Endothelial cell of umbilical vein (primary cell): ENCODE measurements at regions not wholly inside any gene's neighbourhood (a gene's known extent, or its start where the extent isn't known, plus 50 kb on each side); places are given as distances from the start of the nearest gene placed in this dataset.

Source experiments
- BruUV-seq: library from RNA; stranded (reverse); fragments of 400-500 nt; replicated peaks from 2 replicates; lab custom pipeline; 2021; lab: Mats Ljungman, UMichigan
- CTCF ChIA-PET: fragments of 300-600, 350-600 bp; sonication (Branson Sonifier 250); formaldehyde crosslinking; loops from one replicate; lab custom pipeline; 2021; ENCODE audit warnings: antibody characterized with exemption, inconsistent platforms; lab: Charles Lee
- POLR2A ChIA-PET: fragments of 300-600, 350-600 bp; sonication (Branson Sonifier 250); formaldehyde crosslinking; loops from one replicate; lab custom pipeline; 2021; ENCODE audit warnings: antibody characterized with exemption, inconsistent platforms; lab: Charles Lee
- DNase-seq: peaks from one replicate; pipeline ENCODE4 v3.0.0-alpha.2; 2011; ENCODE audit warnings: low read depth, low spot score
- FAIRE-seq: peaks from 2 replicates; lab custom pipeline; 2011; peaks lifted over from hg19 to GRCh38; lab: Jason Lieb, UNC
- H2AFZ ChIP-seq: 2 replicates; pipeline ENCODE4 v1.6.0; 2012; ENCODE audit warnings: low read depth, low read length, control low read depth, inconsistent platforms
- H3K27ac ChIP-seq: 2 replicates; pipeline ENCODE4 v1.5.1; 2011; ENCODE audit warnings: low read depth, mild to moderate bottlenecking, control low read depth, low read length, moderate library complexity; ENCODE audit not compliant: insufficient read depth
- H3K27me3 ChIP-seq, 2 experiments: 2 replicates each; pipeline versions ENCODE4 v1.6.0 to v1.6.1; 2011; ENCODE audit warnings: low read length in 2 of 2, mixed read lengths in 1 of 2; ENCODE audit not compliant: control insufficient read depth in 2 of 2, insufficient read depth in 2 of 2
- H3K36me3 ChIP-seq, 2 experiments: 2 replicates in 1 of 2; 3 replicates in 1 of 2; pipeline ENCODE4 v1.5.1; 2011; ENCODE audit warnings: low read length in 2 of 2, mild to moderate bottlenecking in 1 of 2, moderate library complexity in 1 of 2; ENCODE audit not compliant: control insufficient read depth in 2 of 2, insufficient read depth in 2 of 2; ENCODE audit errors: extremely low read depth in 1 of 2
- H3K4me1 ChIP-seq: 3 replicates; pipeline ENCODE4 v1.5.1; 2011; ENCODE audit warnings: mild to moderate bottlenecking, low read length; ENCODE audit not compliant: control insufficient read depth, insufficient read depth; ENCODE audit errors: extremely low read depth
- H3K4me2 ChIP-seq: 2 replicates; pipeline ENCODE4 v1.6.1; 2011; ENCODE audit warnings: low read length, control low read depth, mixed read lengths; ENCODE audit not compliant: insufficient read depth
- H3K4me3 ChIP-seq, 3 experiments: fragments of 200-600 bp in 1 of 3; sonication (generic), shearing (Covaris generic) in 1 of 3; replicated peaks in 1 of 3; 2 replicates each; pipeline ENCODE4 v1.5.1; 2011 to 2016; ENCODE audit warnings: control low read depth in 3 of 3, low read length in 3 of 3, mild to moderate bottlenecking in 2 of 3, inconsistent platforms in 1 of 3, low read depth in 1 of 3, moderate library complexity in 1 of 3; ENCODE audit not compliant: insufficient read depth in 1 of 3
- H3K79me2 ChIP-seq: 2 replicates; pipeline ENCODE4 v1.6.0; 2012; ENCODE audit warnings: low read length, inconsistent platforms; ENCODE audit not compliant: control insufficient read depth, insufficient read depth
- H3K9ac ChIP-seq: replicated peaks from 2 replicates; pipeline ENCODE3; 2011; ENCODE audit warnings: low read length, control low read depth; ENCODE audit not compliant: insufficient read depth; ENCODE audit errors: extremely low read depth
- H3K9me1 ChIP-seq: replicated peaks from 3 replicates; pipeline ENCODE4 v1.6.0; 2011; ENCODE audit warnings: mild to moderate bottlenecking, low read length; ENCODE audit not compliant: control insufficient read depth, insufficient read depth; ENCODE audit errors: extremely low read depth
- H3K9me3 ChIP-seq: replicated peaks from 2 replicates; pipeline ENCODE4 v1.5.1; 2012; ENCODE audit warnings: low read length, inconsistent platforms; ENCODE audit not compliant: control insufficient read depth, insufficient read depth
- H4K20me1 ChIP-seq: replicated peaks from 2 replicates; pipeline ENCODE3; 2011; ENCODE audit warnings: mild to moderate bottlenecking, low read length; ENCODE audit not compliant: control insufficient read depth, insufficient read depth; ENCODE audit errors: extremely low read depth
- EZH2 ChIP-seq: IDR thresholded peaks from 2 replicates; pipeline ENCODE4 v1.6.1; 2012; ENCODE audit warnings: borderline replicate concordance, low read depth, mild to moderate bottlenecking, moderate library complexity, low read length, inconsistent platforms; ENCODE audit not compliant: severe bottlenecking
- FOS ChIP-seq: IDR thresholded peaks from 2 replicates; pipeline ENCODE4 v1.6.1; 2011; ENCODE audit warnings: mild to moderate bottlenecking, low read length, moderate library complexity, borderline replicate concordance; ENCODE audit not compliant: insufficient read depth
- GATA2 ChIP-seq: IDR thresholded peaks from 2 replicates; pipeline ENCODE4 v1.7.0; 2011; ENCODE audit warnings: low read depth, mild to moderate bottlenecking, moderate library complexity, mixed read lengths, low read length; ENCODE audit not compliant: insufficient read length, insufficient read depth
- JUN ChIP-seq: IDR thresholded peaks from 2 replicates; pipeline ENCODE4 v1.6.1; 2011; ENCODE audit warnings: borderline replicate concordance, low read depth; ENCODE audit not compliant: insufficient read length, insufficient read depth
- MYC ChIP-seq: IDR thresholded peaks from one replicate; pipeline ENCODE4 v1.6.1; 2011; ENCODE audit warnings: mild to moderate bottlenecking, low read depth, low read length
- POLR2A ChIP-seq: IDR thresholded peaks from 2 replicates; pipeline ENCODE4 v1.6.1; 2012; ENCODE audit warnings: low read depth, mild to moderate bottlenecking, control low read depth, low read length
- POLR2AphosphoS5 ChIP-seq: IDR thresholded peaks from 2 replicates; pipeline ENCODE4 v1.6.1; 2012; ENCODE audit warnings: low read depth, mild to moderate bottlenecking, control low read depth, low read length, moderate library complexity; ENCODE audit not compliant: insufficient read depth
- dilution Hi-C: fragments of 300-500 bp; cut with MboI; formaldehyde crosslinking; loops from one replicate; pipeline ENCODE4 v1.15.0; 2019; ENCODE audit warnings: low sequenced_read_pairs; ENCODE audit not compliant: extremely low pct_ligation_motif_present
- intact Hi-C: fragments of 100-400 bp; cut with micrococcal nuclease; formaldehyde crosslinking; loops from one replicate; pipeline ENCODE4 v1.10.0; 2022
- TF ChIP-seq, protein P1 (sequence below), 2 donors: IDR thresholded peaks; 1 replicate in 1 of 2; 2 replicates in 1 of 2; pipeline ENCODE4 v1.5.1; 2011; ENCODE audit warnings: low read length in 2 of 2, mild to moderate bottlenecking in 2 of 2, moderate library complexity in 2 of 2, control low read depth in 1 of 2, inconsistent platforms in 1 of 2, low read depth in 1 of 2; ENCODE audit not compliant: insufficient read depth in 1 of 2; ENCODE audit errors: extremely low read depth in 1 of 2
- TF ChIP-seq, protein P2 (sequence below): IDR thresholded peaks from 2 replicates; pipeline ENCODE4 v1.6.1; 2011; ENCODE audit not compliant: insufficient read depth, insufficient read length

DNA sequence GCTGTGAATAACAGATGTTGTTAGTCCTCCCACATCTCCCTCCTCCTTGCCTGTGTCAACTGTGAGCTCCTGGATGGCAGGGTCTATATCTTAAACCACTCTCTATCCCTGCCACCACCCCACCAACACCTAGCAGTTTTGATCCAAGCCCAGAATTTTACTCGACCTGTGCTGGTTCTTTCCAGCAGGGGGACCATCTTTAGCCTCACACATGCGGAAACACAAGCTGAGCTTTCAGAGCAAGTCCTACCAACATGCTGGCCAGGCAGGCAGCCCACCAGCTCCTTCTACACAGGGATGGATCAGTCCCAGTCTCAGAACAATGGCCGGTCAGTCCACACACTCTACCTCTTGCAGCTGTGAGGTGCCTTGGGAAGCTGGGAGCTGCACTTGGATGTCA, 231.5 kb downstream of the NXPE2 start:
- Histone ChIP-seq H3K4me3 (no peak overlapping the region), H3K9me1 (no peaks in the 10 kb centered on the region), H3K4me2 (no peak overlapping the region), H3K36me3 (no peaks in the 10 kb centered on the region), H2AFZ (no peak overlapping the region), H3K9ac (no peak overlapping the region), H3K79me2 (no peaks in the 10 kb centered on the region), H3K27me3 (no peaks in the 10 kb centered on the region), H3K4me1 (no peaks in the 10 kb centered on the region), H3K9me3 (peaks cover 9% of the 10 kb centered on the region), H3K27ac (no peak overlapping the region), H4K20me1 (no peaks in the 10 kb centered on the region)
- ChIA-PET CTCF (no interaction called here), POLR2A (no interaction called here)
- dilution Hi-C loops (no loop called here), intact Hi-C loops (no loop called here)
- TF ChIP-seq, protein P1, sequence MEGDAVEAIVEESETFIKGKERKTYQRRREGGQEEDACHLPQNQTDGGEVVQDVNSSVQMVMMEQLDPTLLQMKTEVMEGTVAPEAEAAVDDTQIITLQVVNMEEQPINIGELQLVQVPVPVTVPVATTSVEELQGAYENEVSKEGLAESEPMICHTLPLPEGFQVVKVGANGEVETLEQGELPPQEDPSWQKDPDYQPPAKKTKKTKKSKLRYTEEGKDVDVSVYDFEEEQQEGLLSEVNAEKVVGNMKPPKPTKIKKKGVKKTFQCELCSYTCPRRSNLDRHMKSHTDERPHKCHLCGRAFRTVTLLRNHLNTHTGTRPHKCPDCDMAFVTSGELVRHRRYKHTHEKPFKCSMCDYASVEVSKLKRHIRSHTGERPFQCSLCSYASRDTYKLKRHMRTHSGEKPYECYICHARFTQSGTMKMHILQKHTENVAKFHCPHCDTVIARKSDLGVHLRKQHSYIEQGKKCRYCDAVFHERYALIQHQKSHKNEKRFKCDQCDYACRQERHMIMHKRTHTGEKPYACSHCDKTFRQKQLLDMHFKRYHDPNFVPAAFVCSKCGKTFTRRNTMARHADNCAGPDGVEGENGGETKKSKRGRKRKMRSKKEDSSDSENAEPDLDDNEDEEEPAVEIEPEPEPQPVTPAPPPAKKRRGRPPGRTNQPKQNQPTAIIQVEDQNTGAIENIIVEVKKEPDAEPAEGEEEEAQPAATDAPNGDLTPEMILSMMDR (IDR thresholded peaks at IDR 0.05; ENCODE audit: extremely low read depth in 1 of 2, insufficient read depth in 1 of 2, low read depth in 1 of 2, low read length in 2 of 2), result no peak
- TF ChIP-seq, protein P2, sequence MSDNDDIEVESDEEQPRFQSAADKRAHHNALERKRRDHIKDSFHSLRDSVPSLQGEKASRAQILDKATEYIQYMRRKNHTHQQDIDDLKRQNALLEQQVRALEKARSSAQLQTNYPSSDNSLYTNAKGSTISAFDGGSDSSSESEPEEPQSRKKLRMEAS, result no peak
- no peak for TF ChIP-seq JUN
- TF ChIP-seq MYC, result no peak
- TF ChIP-seq GATA2, result no peak
- TF ChIP-seq EZH2, result no peak
- TF ChIP-seq POLR2AphosphoS5, result no peak
- no peak for TF ChIP-seq POLR2A
- TF ChIP-seq FOS, result no peak
- FAIRE-seq (no peak), DNase-seq (no peak)
- no TSS peak for BruUV-seq
